GM12865 (cell line): ENCODE measurements at regions not wholly inside any gene's neighbourhood (a gene's known extent, or its start where the extent isn't known, plus 50 kb on each side); places are given as distances from the start of the nearest gene placed in this dataset.

Experiments
- DNase-seq: peaks from one replicate; pipeline ENCODE4 v3.0.0; 2010; ENCODE audit warnings: low read depth
- H3K4me3 ChIP-seq: 2 replicates; pipeline ENCODE4 v1.5.1; 2011; ENCODE audit warnings: mild to moderate bottlenecking, low read depth, low read length, control low read depth
- CTCF ChIP-seq: IDR thresholded peaks from 2 replicates; pipeline ENCODE4 v1.5.1; 2011; ENCODE audit warnings: low read length, control low read depth, low read depth, inconsistent platforms; ENCODE audit not compliant: insufficient read depth; ENCODE audit errors: missing control alignments

GRCh38 chr3:67856718-67857117 lies 202.3 kb upstream of the SUCLG2 start:
- DNase-seq, result no peak
- TF ChIP-seq CTCF, result no peak
- H3K4me3 ChIP-seq, result no peak overlapping the region

DNA sequence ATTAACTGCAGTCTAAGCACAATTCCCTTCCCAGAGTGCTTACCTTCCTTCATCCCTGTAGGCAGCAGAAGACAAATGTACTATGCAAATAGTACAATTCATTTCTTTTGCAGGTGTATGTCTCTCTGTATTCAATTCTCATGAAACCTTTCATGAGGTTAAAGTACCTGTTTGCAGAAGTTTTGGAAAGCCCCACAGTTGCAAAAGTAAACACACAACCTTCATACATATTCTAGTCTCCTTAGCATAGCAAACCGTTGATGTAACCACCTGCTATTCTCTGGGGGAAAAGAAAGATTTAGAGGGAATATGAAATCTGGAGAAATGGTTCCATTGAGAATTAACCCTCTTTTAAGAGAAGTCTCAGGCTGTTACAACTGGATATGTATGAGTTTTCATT lies 200.3 kb upstream of the SUCLG2 start:
- no peak for DNase-seq
- no peak for TF ChIP-seq CTCF

DNA sequence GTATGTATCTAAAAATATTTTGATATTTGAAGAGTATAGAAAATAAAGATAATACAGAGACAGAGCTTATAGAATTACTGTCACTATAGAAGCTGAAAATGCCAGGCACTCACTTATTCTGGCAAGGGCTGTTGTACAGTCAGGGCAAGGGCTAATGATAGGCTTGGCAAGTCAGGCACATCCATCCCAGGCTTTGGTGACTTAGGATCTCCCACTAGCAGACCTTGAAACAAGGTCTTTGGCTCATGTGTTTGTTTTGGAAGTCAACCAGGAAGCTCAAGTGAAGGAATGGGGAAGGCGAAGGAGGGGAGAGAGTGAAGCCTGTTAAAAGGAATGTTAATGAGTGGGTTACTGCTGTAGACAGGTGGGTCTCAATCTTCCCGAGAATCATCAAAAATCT lies 199.1 kb upstream of the SUCLG2 start:
- no peak overlapping the region for H3K4me3 ChIP-seq
- no peak for DNase-seq
- TF ChIP-seq CTCF, result no peak

More for the DNA sequence above, 200.3 kb upstream of the SUCLG2 start:
- no peak overlapping the region for H3K4me3 ChIP-seq

DNA sequence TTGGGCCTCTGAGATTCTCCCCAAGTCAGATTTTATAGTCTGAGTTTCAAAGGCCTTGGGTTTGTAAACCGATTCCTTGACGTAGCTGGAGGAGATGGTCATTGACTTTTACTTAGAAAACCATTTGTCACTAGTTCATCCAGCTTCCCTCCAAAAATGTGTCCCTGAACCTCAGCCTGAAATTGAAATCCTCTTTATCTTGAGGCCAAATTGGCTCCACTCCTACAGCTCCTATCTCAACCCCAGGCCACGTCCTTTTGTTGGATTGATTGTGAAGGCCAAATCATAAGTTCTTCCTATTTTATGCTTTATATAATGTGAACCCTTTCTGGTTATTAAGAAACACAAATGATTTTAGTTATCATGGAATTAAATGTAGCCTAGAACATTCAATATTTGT lies 193.9 kb upstream of the SUCLG2 start:
- TF ChIP-seq CTCF, result no peak
- no peak overlapping the region for H3K4me3 ChIP-seq
- DNase-seq, result no peak

DNA sequence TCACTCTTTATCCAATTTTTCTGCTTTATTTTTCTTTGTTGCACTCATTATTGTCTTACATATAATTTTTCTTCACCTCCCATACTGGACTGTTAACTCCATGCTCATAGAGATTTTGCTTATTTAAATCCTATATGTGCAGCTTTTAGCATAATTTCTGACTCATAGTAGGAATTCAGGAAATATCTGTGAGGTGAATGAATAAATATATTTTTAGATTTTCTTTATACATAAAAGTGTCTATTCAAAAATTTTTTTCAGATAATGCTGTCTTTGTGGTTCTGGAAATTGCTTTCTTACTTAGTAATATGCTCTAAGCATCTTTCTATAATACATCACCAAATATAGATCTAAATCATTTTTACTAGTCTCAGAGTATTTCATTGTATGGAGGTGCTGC lies 191.8 kb upstream of the SUCLG2 start:
- DNase-seq, result no peak
- no peak overlapping the region for H3K4me3 ChIP-seq
- TF ChIP-seq CTCF, result no peak

DNA sequence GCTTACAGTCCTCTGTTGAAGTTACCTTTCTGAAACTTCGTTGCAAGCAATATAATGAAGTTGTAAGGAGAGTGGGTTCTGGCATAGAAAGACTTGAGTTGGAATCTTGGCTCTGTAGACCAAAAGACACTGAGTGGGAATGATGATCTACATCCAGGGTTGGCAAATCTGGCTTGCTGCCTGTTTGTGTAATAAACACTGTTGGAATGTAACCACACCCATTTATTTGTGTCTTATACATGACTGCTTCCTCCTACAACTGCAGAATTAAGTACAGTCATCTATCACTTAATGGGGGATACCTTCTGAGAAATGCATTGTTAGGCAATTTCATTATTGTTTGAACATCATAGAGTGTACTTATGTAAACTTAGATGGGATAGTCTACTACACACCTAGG lies 178.4 kb upstream of the SUCLG2 start:
- H3K4me3 ChIP-seq, result no peak overlapping the region
- DNase-seq, result no peak
- TF ChIP-seq CTCF, result no peak

DNA sequence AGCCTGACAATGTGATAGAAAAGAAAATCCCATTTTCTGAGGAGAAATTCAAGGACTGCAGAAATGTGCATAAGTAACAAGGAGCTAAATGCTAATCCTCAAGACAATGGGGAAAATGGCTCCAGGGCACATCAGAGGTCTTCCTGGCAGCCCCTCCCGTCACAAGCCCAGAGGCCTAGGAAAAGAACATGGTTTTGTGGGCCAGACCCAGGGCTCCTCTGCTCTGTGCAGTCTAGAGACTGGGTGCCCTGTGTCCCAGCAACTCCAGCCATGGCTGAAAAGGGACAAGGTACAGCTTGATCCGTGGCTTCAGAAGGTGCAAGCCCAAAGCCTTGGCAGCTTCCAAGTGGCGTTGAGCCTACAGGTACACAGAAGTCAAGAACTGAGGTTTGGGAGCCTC lies 176.8 kb upstream of the SUCLG2 start:
- H3K4me3 ChIP-seq, result no peak overlapping the region
- no peak for TF ChIP-seq CTCF
- no peak for DNase-seq
